Thoracic aorta (tissue), 2 donors: ENCODE measurements at regions not wholly inside any gene's neighbourhood (a gene's known extent, or its start where the extent isn't known, plus 50 kb on each side); places are given as distances from the start of the nearest gene placed in this dataset.

Experiments
- ATAC-seq: fragments of 150-250 bp; one replicate; pipeline ENCODE4 v1.8.0; 2017; ENCODE audit warnings: low read depth; ENCODE audit not compliant: insufficient number of reproducible peaks, low FRiP score
- DNase-seq: peaks from one replicate; pipeline ENCODE4 v3.0.0-alpha.2; 2020; ENCODE audit warnings: low spot score
- H3K27ac ChIP-seq, 2 donors: fragments of 200-600 bp; sonication (generic); 1 replicate in 1 of 2; 2 replicates in 1 of 2; pipeline ENCODE4 v1.5.1; 2016; ENCODE audit warnings: mild to moderate bottlenecking in 2 of 2, moderate library complexity in 2 of 2
- H3K27me3 ChIP-seq: fragments of 200-600 bp; sonication (generic); replicated peaks from 2 replicates; pipeline ENCODE4 v1.6.0; 2016; ENCODE audit warnings: mild to moderate bottlenecking; ENCODE audit not compliant: insufficient read depth
- H3K36me3 ChIP-seq: fragments of 200-600 bp; sonication (generic); one replicate; pipeline ENCODE4 v1.5.1; 2016
- H3K4me1 ChIP-seq, 2 donors: fragments of 200-600 bp; sonication (generic); 1 replicate in 1 of 2; 2 replicates in 1 of 2; pipeline versions ENCODE4 v1.5.1 to v1.6.0; 2016; ENCODE audit warnings: low read depth in 2 of 2, mild to moderate bottlenecking in 1 of 2; ENCODE audit not compliant: control insufficient read depth in 1 of 2
- H3K4me3 ChIP-seq: fragments of 200-600 bp; sonication (generic); 2 replicates; pipeline ENCODE4 v1.5.1; 2016; ENCODE audit warnings: mild to moderate bottlenecking
- H3K9me3 ChIP-seq: fragments of 200-600 bp; sonication (generic); 2 replicates; pipeline ENCODE4 v1.5.1; 2016
- CTCF ChIP-seq: fragments of 200-600 bp; sonication (generic); IDR thresholded peaks from one replicate; pipeline ENCODE4 v1.5.1; 2019; ENCODE audit warnings: antibody characterized with exemption

- DNase-seq (no peak), ATAC-seq (no peak)
- TF ChIP-seq CTCF: no peak
- H3K4me1 ChIP-seq: no peaks in the 10 kb centered on the region
- no peak overlapping the region for H3K4me3 ChIP-seq
- no peaks in the 10 kb centered on the region for H3K9me3 ChIP-seq
- H3K27me3 ChIP-seq: no peaks in the 10 kb centered on the region
- H3K27ac ChIP-seq: no peak overlapping the region
- H3K36me3 ChIP-seq: no peaks in the 10 kb centered on the region
Measured at GRCh38 chr9:79264511-79265355, 307.0 kb upstream of the TLE4 start.

GRCh38 chr9:79266986-79267385 is 304.8 kb upstream of the TLE4 start:
- Histone ChIP-seq H3K4me3 (no peak overlapping the region), H3K9me3 (no peaks in the 10 kb centered on the region), H3K27me3 (no peaks in the 10 kb centered on the region), H3K4me1 (no peaks in the 10 kb centered on the region), H3K36me3 (no peaks in the 10 kb centered on the region), H3K27ac (no peak overlapping the region)
- ATAC-seq (no peak), DNase-seq (no peak)
- no peak for TF ChIP-seq CTCF

- no peaks in the 10 kb centered on the region for H3K27me3 ChIP-seq
- H3K27ac ChIP-seq: no peak overlapping the region
- no peak overlapping the region for H3K4me3 ChIP-seq
- H3K9me3 ChIP-seq: no peaks in the 10 kb centered on the region
- TF ChIP-seq CTCF: no peak
- H3K36me3 ChIP-seq: no peaks in the 10 kb centered on the region
- H3K4me1 ChIP-seq: no peaks in the 10 kb centered on the region
- no peak for DNase-seq
- ATAC-seq: no peak
Measured at GRCh38 chr9:79268806-79269205, 303.0 kb upstream of the TLE4 start.

- TF ChIP-seq CTCF: no peak
- H3K9me3 ChIP-seq: no peaks in the 10 kb centered on the region
- H3K27me3 ChIP-seq: no peaks in the 10 kb centered on the region
- no peak overlapping the region for H3K27ac ChIP-seq
- H3K4me1 ChIP-seq: no peaks in the 10 kb centered on the region
- no peak for DNase-seq
- no peak for ATAC-seq
- no peak overlapping the region for H3K4me3 ChIP-seq
- no peaks in the 10 kb centered on the region for H3K36me3 ChIP-seq
Measured at GRCh38 chr9:79273311-79273710, 298.5 kb upstream of the TLE4 start.

- Histone ChIP-seq H3K4me1 (no peaks in the 10 kb centered on the region), H3K36me3 (no peaks in the 10 kb centered on the region), H3K9me3 (no peaks in the 10 kb centered on the region), H3K27me3 (no peaks in the 10 kb centered on the region), H3K4me3 (no peak overlapping the region), H3K27ac (no peak overlapping the region)
- TF ChIP-seq CTCF: no peak
- no peak for DNase-seq
- no peak for ATAC-seq
Measured at GRCh38 chr9:79279356-79279755, 292.4 kb upstream of the TLE4 start.
